IMR-90 (cell line): ENCODE measurements at regions not wholly inside any gene's neighbourhood (a gene's known extent, or its start where the extent isn't known, plus 50 kb on each side); places are given as distances from the start of the nearest gene placed in this dataset.

Experiments
- ATAC-seq: fragments of 200-7000 bp; cut with Tn5 transposase; 2 replicates; pipeline ENCODE4 v1.9.1; 2020; ENCODE audit warnings: low read depth, mild to moderate bottlenecking, moderate library complexity
- BruUV-seq: library from RNA; stranded (reverse); fragments of 400-500 nt; replicated peaks from 2 replicates; lab custom pipeline; 2021; lab: Mats Ljungman, UMichigan
- CTCF ChIA-PET: fragments of 300-600 bp; formaldehyde crosslinking; extraction: SDS; loops from one replicate; lab custom pipeline; 2021; ENCODE audit warnings: antibody characterized with exemption; lab: Yijun Ruan, JAX
- POLR2A ChIA-PET: fragments of 300-600 bp; sonication (Branson Sonifier 250); formaldehyde crosslinking; loops from one replicate; lab custom pipeline; 2022; ENCODE audit warnings: antibody characterized with exemption; ENCODE audit not compliant: unreplicated experiment; lab: Charles Lee
- DNase-seq: peaks from one replicate; pipeline ENCODE4 v3.0.0; 2013
- H2AFZ ChIP-seq: replicated peaks from 2 replicates; pipeline ENCODE3; 2013; ENCODE audit warnings: low read length, mild to moderate bottlenecking; ENCODE audit not compliant: poor library complexity
- H2AK5ac ChIP-seq: 2 replicates; pipeline ENCODE4 v1.6.1; 2013; ENCODE audit warnings: low read depth, low read length, inconsistent platforms
- H2AK9ac ChIP-seq: replicated peaks from 2 replicates; pipeline ENCODE3; 2013; ENCODE audit warnings: mild to moderate bottlenecking, low read depth, low read length, moderate library complexity; ENCODE audit not compliant: poor library complexity
- H2BK120ac ChIP-seq: 2 replicates; pipeline ENCODE4 v1.6.1; 2013; ENCODE audit warnings: low read depth, low read length, inconsistent platforms
- H2BK15ac ChIP-seq: 3 replicates; pipeline ENCODE4 v1.6.1; 2013; ENCODE audit warnings: low read depth, low read length, inconsistent platforms
- H2BK20ac ChIP-seq: 2 replicates; pipeline ENCODE4 v1.6.1; 2013; ENCODE audit warnings: low read depth, mild to moderate bottlenecking, inconsistent platforms, low read length, moderate library complexity
- H2BK5ac ChIP-seq: 2 replicates; pipeline ENCODE4 v1.6.1; 2013; ENCODE audit warnings: mild to moderate bottlenecking, low read depth, low read length, inconsistent platforms; ENCODE audit not compliant: poor library complexity, severe bottlenecking
- H3K14ac ChIP-seq: replicated peaks from 2 replicates; pipeline ENCODE4 v1.6.1; 2013; ENCODE audit warnings: low read depth, low read length, inconsistent platforms
- H3K18ac ChIP-seq: 2 replicates; pipeline ENCODE4 v1.6.1; 2013; ENCODE audit warnings: low read depth, low read length, control low read depth
- H3K23ac ChIP-seq: 2 replicates; pipeline ENCODE4 v1.6.1; 2013; ENCODE audit warnings: low read depth, low read length, inconsistent platforms
- H3K27ac ChIP-seq: 2 replicates; pipeline ENCODE4 v1.5.1; 2013; ENCODE audit warnings: mild to moderate bottlenecking, control low read depth, low read length; ENCODE audit not compliant: insufficient read depth
- H3K27me3 ChIP-seq: 2 replicates; pipeline ENCODE4 v1.6.1; 2013; ENCODE audit warnings: low read length; ENCODE audit not compliant: control insufficient read depth, insufficient read depth
- H3K36me3 ChIP-seq: 2 replicates; pipeline ENCODE4 v1.6.1; 2013; ENCODE audit warnings: low read length, mixed read lengths; ENCODE audit not compliant: control insufficient read depth, insufficient read depth
- H3K4ac ChIP-seq: 2 replicates; pipeline ENCODE4 v1.6.1; 2013; ENCODE audit warnings: low read depth, low read length, inconsistent platforms
- H3K4me1 ChIP-seq: 2 replicates; pipeline ENCODE4 v1.6.1; 2013; ENCODE audit warnings: low read length, mixed read lengths; ENCODE audit not compliant: control insufficient read depth, insufficient read depth
- H3K4me2 ChIP-seq: 2 replicates; pipeline ENCODE4 v1.6.1; 2013; ENCODE audit warnings: low read depth, mild to moderate bottlenecking, control low read depth, low read length, moderate library complexity
- H3K4me3 ChIP-seq: 2 replicates; pipeline ENCODE4 v1.5.1; 2013; ENCODE audit warnings: low read depth, mild to moderate bottlenecking, control low read depth, low read length, moderate library complexity; ENCODE audit not compliant: insufficient read depth
- H3K56ac ChIP-seq: 2 replicates; pipeline ENCODE4 v1.6.1; 2013; ENCODE audit warnings: low read length, inconsistent platforms; ENCODE audit not compliant: insufficient read depth; ENCODE audit errors: extremely low read depth
- H3K79me1 ChIP-seq, 2 experiments: 2 replicates each; pipeline ENCODE4 v1.6.1; 2013; ENCODE audit warnings: low read length in 2 of 2, inconsistent platforms in 1 of 2, low read depth in 1 of 2
- H3K9ac ChIP-seq: 2 replicates; pipeline ENCODE4 v1.6.1; 2013; ENCODE audit warnings: low read depth, low read length, control low read depth
- H3K9me1 ChIP-seq: 2 replicates; pipeline ENCODE4 v1.6.1; 2013; ENCODE audit warnings: low read length, inconsistent platforms; ENCODE audit not compliant: insufficient read depth
- H3K9me3 ChIP-seq: 2 replicates; pipeline ENCODE4 v1.6.1; 2013; ENCODE audit warnings: low read length; ENCODE audit not compliant: control insufficient read depth, insufficient read depth
- H4K20me1 ChIP-seq: 2 replicates; pipeline ENCODE4 v1.6.1; 2013; ENCODE audit warnings: low read length, inconsistent platforms; ENCODE audit not compliant: insufficient read depth
- H4K5ac ChIP-seq: 2 replicates; pipeline ENCODE4 v1.6.1; 2013; ENCODE audit warnings: mild to moderate bottlenecking, low read depth, low read length, control low read depth
- H4K8ac ChIP-seq, 2 experiments: 2 replicates each; pipeline ENCODE4 v1.6.1; 2013; ENCODE audit warnings: low read depth in 2 of 2, low read length in 2 of 2, control low read depth in 1 of 2, inconsistent platforms in 1 of 2
- H4K91ac ChIP-seq: 2 replicates; pipeline ENCODE4 v1.6.1; 2013; ENCODE audit warnings: low read depth, low read length, inconsistent platforms; ENCODE audit not compliant: insufficient read depth
- BHLHE40 ChIP-seq: fragments of 150-350 bp; IDR thresholded peaks from 2 replicates; pipeline ENCODE4 v1.6.1; 2016; ENCODE audit warnings: mild to moderate bottlenecking, low read depth, low read length
- CEBPB ChIP-seq: IDR thresholded peaks from 2 replicates; pipeline ENCODE4 v1.6.1; 2012; ENCODE audit warnings: low read depth, low read length, improper control_type of control experiment
- CHD1 ChIP-seq: IDR thresholded peaks from 2 replicates; pipeline ENCODE4 v1.6.1; 2012; ENCODE audit warnings: low read depth, low read length, improper control_type of control experiment
- FOS ChIP-seq: fragments of 150-350 bp; IDR thresholded peaks from 2 replicates; pipeline ENCODE4 v1.6.1; 2016; ENCODE audit warnings: low read depth, low read length
- MAFK ChIP-seq: IDR thresholded peaks from 2 replicates; pipeline ENCODE4 v1.6.1; 2012; ENCODE audit warnings: low read depth, low read length, improper control_type of control experiment
- MAZ ChIP-seq: IDR thresholded peaks from 2 replicates; pipeline ENCODE4 v1.6.1; 2012; ENCODE audit warnings: low read depth, mild to moderate bottlenecking, low read length, improper control_type of control experiment, moderate library complexity, borderline replicate concordance
- NFE2L2 ChIP-seq: fragments of 150-350 bp; IDR thresholded peaks from 2 replicates; pipeline ENCODE4 v1.6.1; 2016; ENCODE audit warnings: low read depth, mild to moderate bottlenecking, low read length
- POLR2A ChIP-seq: IDR thresholded peaks from 2 replicates; pipeline ENCODE4 v1.6.1; 2012; ENCODE audit warnings: mild to moderate bottlenecking, low read depth, low read length
- RCOR1 ChIP-seq: IDR thresholded peaks from 2 replicates; pipeline ENCODE4 v1.6.1; 2012; ENCODE audit warnings: mild to moderate bottlenecking, low read length, improper control_type of control experiment; ENCODE audit not compliant: insufficient replicate concordance
- RFX5 ChIP-seq: IDR thresholded peaks from 2 replicates; pipeline ENCODE4 v1.8.0; 2012; ENCODE audit warnings: low read depth, mild to moderate bottlenecking, low read length, moderate library complexity
- SMC3 ChIP-seq: fragments of 150-350 bp; IDR thresholded peaks from 2 replicates; pipeline ENCODE4 v1.6.1; 2016; ENCODE audit warnings: low read depth, mild to moderate bottlenecking, antibody characterized with exemption, low read length, moderate library complexity
- WGBS, 2 experiments: methylation state at CpG; one replicate each; pipeline versions ENCODE4 v1.1.5 to v1.1.7; 2013; ENCODE audit warnings: missing lambda C conversion rate in 2 of 2; ENCODE audit not compliant: insufficient read length in 1 of 2; ENCODE audit errors: extremely low coverage in 2 of 2; 5-methylcytosine and 5-hydroxymethylcytosine counted together
- dilution Hi-C: fragments of 300-500 bp; cut with HindIII; formaldehyde crosslinking; loops from one replicate; pipeline ENCODE4 v1.14.3; 2018; ENCODE audit warnings: low sequenced_read_pairs; ENCODE audit not compliant: unreplicated experiment
- in situ Hi-C: fragments of 300-500 bp; cut with MboI; formaldehyde crosslinking; loops from 3 replicates; pipeline ENCODE4 v1.14.3; 2019; ENCODE audit warnings: low sequenced_read_pairs, inconsistent platforms, mixed read lengths
- intact Hi-C: fragments of 100-400 bp; cut with micrococcal nuclease; formaldehyde crosslinking; loops from 2 replicates; pipeline ENCODE4 v1.10.0; 2022
- TF ChIP-seq, protein P1 (sequence below): conservative IDR thresholded peaks from 2 replicates; pipeline ENCODE4 v1.5.1; 2012; ENCODE audit warnings: mild to moderate bottlenecking, low read depth, low read length, improper control_type of control experiment

DNA sequence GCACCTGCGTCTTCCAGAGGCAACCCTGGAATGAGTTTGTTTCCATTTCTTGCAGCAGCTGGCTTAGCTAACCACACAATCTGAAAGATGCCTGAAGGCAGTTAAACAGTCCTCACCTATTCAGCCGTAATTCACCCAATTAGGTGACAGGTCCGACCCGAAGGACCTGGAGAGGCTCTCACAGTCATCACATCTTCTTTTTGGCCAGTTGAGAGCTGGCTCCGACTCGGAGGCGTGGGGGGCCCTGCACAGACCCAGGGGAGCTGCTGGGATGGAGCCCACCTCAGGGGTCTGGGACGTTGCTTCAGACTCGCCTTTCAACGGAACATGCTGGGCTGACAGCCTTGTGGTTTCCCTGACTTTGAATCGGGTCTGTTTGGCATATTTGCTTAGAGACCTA lies 187.3 kb downstream of the RTP5 start:
- H3K4ac ChIP-seq, result no peak overlapping the region
- H2AFZ ChIP-seq, result no peak overlapping the region
- peaks cover 3% of the 10 kb centered on the region for H3K9me3 ChIP-seq
- no peak overlapping the region for H2BK15ac ChIP-seq
- H3K18ac ChIP-seq, result no peak overlapping the region
- no peak overlapping the region for H3K9ac ChIP-seq
- ChIA-PET POLR2A (no interaction called here), CTCF (no interaction called here)
- H3K23ac ChIP-seq, result no peak overlapping the region
- no peaks in the 10 kb centered on the region for H4K20me1 ChIP-seq
- no peak overlapping the region for H4K91ac ChIP-seq
- intact Hi-C loops (no loop called here), dilution Hi-C loops (no loop called here), in situ Hi-C loops (no loop called here)
- H3K4me3 ChIP-seq, result no peak overlapping the region
- H3K4me2 ChIP-seq, result no peak overlapping the region
- no peaks in the 10 kb centered on the region for H3K4me1 ChIP-seq
- H3K14ac ChIP-seq, result no peak overlapping the region
- no peaks in the 10 kb centered on the region for H3K9me1 ChIP-seq
- ATAC-seq, result no peak
- no peaks in the 10 kb centered on the region for H3K79me1 ChIP-seq
- 49% methylated on average over 2 of the region's 11 CpGs; no CpG with 5 or more reads in 1 of the 2 experiments for WGBS, 2 experiments
- H4K5ac ChIP-seq, result no peak overlapping the region
- no peak overlapping the region for H2AK9ac ChIP-seq
- no peak overlapping the region for H2BK5ac ChIP-seq
- no peak overlapping the region for H2BK120ac ChIP-seq
- H2AK5ac ChIP-seq, result no peak overlapping the region
- H3K27me3 ChIP-seq, result peaks cover 61% of the 10 kb centered on the region
- H3K56ac ChIP-seq, result no peak overlapping the region
- no peak overlapping the region for H2BK20ac ChIP-seq
- H3K36me3 ChIP-seq, result no peaks in the 10 kb centered on the region
- no peak overlapping the region for H4K8ac ChIP-seq
- H3K27ac ChIP-seq, result no peak overlapping the region
- TF ChIP-seq NFE2L2 (no peak), SMC3 (no peak), FOS (no peak), BHLHE40 (no peak), MAFK (no peak), MAZ (no peak), RFX5 (no peak), POLR2A (no peak), CHD1 (no peak), CEBPB (no peak), RCOR1 (no peak)
- TF ChIP-seq, protein P1, sequence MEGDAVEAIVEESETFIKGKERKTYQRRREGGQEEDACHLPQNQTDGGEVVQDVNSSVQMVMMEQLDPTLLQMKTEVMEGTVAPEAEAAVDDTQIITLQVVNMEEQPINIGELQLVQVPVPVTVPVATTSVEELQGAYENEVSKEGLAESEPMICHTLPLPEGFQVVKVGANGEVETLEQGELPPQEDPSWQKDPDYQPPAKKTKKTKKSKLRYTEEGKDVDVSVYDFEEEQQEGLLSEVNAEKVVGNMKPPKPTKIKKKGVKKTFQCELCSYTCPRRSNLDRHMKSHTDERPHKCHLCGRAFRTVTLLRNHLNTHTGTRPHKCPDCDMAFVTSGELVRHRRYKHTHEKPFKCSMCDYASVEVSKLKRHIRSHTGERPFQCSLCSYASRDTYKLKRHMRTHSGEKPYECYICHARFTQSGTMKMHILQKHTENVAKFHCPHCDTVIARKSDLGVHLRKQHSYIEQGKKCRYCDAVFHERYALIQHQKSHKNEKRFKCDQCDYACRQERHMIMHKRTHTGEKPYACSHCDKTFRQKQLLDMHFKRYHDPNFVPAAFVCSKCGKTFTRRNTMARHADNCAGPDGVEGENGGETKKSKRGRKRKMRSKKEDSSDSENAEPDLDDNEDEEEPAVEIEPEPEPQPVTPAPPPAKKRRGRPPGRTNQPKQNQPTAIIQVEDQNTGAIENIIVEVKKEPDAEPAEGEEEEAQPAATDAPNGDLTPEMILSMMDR, result no peak
- no peak for DNase-seq
- BruUV-seq, result no TSS peak
